ENCODE measurements at regions not wholly inside any gene's neighbourhood (a gene's known extent, or its start where the extent isn't known, plus 50 kb on each side); places are given as distances from the start of the nearest gene placed in this dataset.

DNA sequence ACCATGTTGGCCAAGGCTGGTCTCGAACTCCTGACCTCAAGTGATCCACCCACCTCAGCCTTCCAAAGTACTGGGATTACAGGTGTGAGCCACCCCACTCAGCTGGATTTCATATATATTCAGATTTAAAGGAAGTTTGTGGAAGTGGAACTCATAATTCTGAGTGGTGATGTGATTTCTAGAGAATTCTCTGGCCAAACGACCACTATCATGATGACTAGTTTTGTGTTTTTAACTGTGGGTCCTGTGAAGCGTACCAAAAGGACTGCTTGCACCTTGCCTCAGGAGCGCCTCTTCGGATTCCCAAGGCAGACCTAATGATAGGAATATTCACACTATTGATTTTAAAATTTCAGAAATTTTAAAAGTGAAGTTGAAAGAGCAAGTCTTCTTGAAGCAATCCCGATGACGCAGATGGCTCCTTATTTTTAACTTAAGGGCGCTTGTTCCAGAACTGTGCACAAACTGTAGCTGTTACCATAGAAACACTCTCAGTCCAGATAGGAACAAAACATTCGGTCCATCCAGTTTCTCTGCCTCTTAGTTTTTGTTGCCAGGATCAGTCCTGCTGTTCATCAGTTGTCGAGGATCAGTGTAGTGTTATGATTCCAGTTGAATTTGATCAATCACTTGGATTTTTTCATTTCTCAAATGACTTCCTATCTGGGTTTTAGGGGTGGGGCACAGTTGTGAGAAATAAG, 51.7 kb upstream of the CLCN4 start:
- Histone ChIP-seq H3K4me3 (ENCODE audit: low read depth, low read length) (no peak overlapping the region), H3K36me3 (ENCODE audit: control insufficient read depth, insufficient read depth, low read length) (no peaks in the 10 kb centered on the region; the same call in 1 of the 2 replicates), H3K27me3 (replicated peaks; ENCODE audit: control insufficient read depth, insufficient read depth, low read length) (no peaks in the 10 kb centered on the region), H3K9me3 (no peaks in the 10 kb centered on the region), H3K4me1 (peaks cover 11% of the 10 kb centered on the region)
- Mint-ChIP-seq H3K4me1 (ENCODE audit: low read depth, unreplicated experiment) (peaks cover 16% of the 10 kb centered on the region), H3K27ac (ENCODE audit: unreplicated experiment) (no peak overlapping the region), H3K9me3 (ENCODE audit: unreplicated experiment) (no peaks in the 10 kb centered on the region), H3K36me3 (ENCODE audit: insufficient read depth, unreplicated experiment) (peaks cover 20% of the 10 kb centered on the region), H3K4me3 (ENCODE audit: unreplicated experiment) (no peak overlapping the region), H3K27me3 (ENCODE audit: insufficient read depth, unreplicated experiment) (no peaks in the 10 kb centered on the region)
- DNase-seq, result no peak
- BruUV-seq (replicated peaks), result no TSS peak
- intact Hi-C loops (cut with micrococcal nuclease; ENCODE audit: unreplicated experiment), result no loop called here
- CTCF ChIA-PET, result no interaction called here
- TF ChIP-seq, protein P1, sequence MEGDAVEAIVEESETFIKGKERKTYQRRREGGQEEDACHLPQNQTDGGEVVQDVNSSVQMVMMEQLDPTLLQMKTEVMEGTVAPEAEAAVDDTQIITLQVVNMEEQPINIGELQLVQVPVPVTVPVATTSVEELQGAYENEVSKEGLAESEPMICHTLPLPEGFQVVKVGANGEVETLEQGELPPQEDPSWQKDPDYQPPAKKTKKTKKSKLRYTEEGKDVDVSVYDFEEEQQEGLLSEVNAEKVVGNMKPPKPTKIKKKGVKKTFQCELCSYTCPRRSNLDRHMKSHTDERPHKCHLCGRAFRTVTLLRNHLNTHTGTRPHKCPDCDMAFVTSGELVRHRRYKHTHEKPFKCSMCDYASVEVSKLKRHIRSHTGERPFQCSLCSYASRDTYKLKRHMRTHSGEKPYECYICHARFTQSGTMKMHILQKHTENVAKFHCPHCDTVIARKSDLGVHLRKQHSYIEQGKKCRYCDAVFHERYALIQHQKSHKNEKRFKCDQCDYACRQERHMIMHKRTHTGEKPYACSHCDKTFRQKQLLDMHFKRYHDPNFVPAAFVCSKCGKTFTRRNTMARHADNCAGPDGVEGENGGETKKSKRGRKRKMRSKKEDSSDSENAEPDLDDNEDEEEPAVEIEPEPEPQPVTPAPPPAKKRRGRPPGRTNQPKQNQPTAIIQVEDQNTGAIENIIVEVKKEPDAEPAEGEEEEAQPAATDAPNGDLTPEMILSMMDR (IDR thresholded peaks at IDR 0.05; ENCODE audit: insufficient read depth in 1 of 2, low read depth in 1 of 2, low read length in 1 of 2, severe bottlenecking in 1 of 2, unreplicated experiment in 1 of 2), result no peak
- POLR2A ChIA-PET, result no interaction called here

DNA sequence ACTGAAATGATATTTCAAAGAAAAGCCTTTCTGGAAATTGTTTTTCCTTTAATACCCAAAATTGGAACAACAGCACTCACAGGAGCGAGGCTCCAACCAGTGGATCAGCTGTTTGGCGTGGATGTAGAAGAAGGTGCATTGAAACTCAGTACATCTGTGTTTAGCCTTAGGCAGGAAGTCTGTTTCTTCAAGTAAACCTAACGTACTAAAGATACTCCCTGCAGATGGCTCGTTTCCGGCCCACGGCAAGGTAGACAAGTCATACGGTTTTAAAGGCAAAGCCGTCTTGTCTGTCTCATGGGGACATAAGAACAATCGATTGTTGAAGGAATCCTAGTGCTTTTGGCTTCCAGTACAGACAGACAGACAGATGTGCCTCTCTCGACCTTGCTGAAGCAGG, 50.0 kb upstream of the CLCN4 start:
- Mint-ChIP-seq H3K36me3 (ENCODE audit: insufficient read depth, unreplicated experiment) (peaks cover 18% of the 10 kb centered on the region), H3K9me3 (ENCODE audit: unreplicated experiment) (no peaks in the 10 kb centered on the region), H3K4me1 (ENCODE audit: low read depth, unreplicated experiment) (peaks cover 5% of the 10 kb centered on the region), H3K27ac (ENCODE audit: unreplicated experiment) (no peak overlapping the region), H3K4me3 (ENCODE audit: unreplicated experiment) (no peak overlapping the region), H3K27me3 (ENCODE audit: insufficient read depth, unreplicated experiment) (no peaks in the 10 kb centered on the region)
- peaks cover 1% of the 10 kb centered on the region for H3K4me1 ChIP-seq
- intact Hi-C loops (cut with micrococcal nuclease; ENCODE audit: unreplicated experiment), result no loop called here
- POLR2A ChIA-PET, result no interaction called here
- no peaks in the 10 kb centered on the region for H3K27me3 ChIP-seq (replicated peaks; ENCODE audit: control insufficient read depth, insufficient read depth, low read length)
- TF ChIP-seq, protein P1 (IDR thresholded peaks at IDR 0.05; ENCODE audit: insufficient read depth in 1 of 2, low read depth in 1 of 2, low read length in 1 of 2, severe bottlenecking in 1 of 2, unreplicated experiment in 1 of 2), result no peak
- no peaks in the 10 kb centered on the region; the same call in 1 of the 2 replicates for H3K36me3 ChIP-seq (ENCODE audit: control insufficient read depth, insufficient read depth, low read length)
- H3K4me3 ChIP-seq (ENCODE audit: low read depth, low read length), result no peak overlapping the region
- CTCF ChIA-PET, result no interaction called here
- no peaks in the 10 kb centered on the region for H3K9me3 ChIP-seq
- DNase-seq, result no peak
- BruUV-seq (replicated peaks), result no TSS peak

All from Caco-2 (cell line).